ENCODE measurements at regions not wholly inside any gene's neighbourhood (a gene's known extent, or its start where the extent isn't known, plus 50 kb on each side); places are given as distances from the start of the nearest gene placed in this dataset.

DNA sequence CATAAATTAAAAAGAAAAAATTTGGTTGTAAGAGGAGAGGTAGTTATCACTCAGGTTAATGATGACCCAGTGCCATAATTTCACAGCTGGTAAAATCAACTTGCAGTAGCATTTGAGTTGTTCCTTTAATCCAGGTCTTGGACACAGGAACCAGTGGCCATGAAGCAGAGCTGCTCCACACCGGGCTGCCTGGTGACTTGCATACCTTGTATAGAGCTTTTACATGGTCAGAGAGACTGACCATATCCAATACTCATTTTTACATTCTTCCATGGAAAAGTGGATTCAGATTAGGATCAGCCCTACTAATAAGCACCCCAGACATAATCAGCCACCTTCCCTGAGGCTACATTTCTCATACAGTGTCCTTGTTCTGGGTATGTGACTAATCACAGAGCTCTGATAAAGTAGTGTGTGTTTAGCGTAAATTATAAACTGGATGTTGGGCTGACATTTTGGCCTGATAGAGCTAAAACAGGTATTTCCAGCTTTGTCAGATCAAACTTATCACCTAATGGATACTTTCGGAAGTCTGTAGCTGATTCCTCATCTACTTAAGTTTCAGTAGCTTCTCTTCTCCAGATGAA lies 77.0 kb upstream of the ZSWIM6 start:
- TF ChIP-seq, protein P1, sequence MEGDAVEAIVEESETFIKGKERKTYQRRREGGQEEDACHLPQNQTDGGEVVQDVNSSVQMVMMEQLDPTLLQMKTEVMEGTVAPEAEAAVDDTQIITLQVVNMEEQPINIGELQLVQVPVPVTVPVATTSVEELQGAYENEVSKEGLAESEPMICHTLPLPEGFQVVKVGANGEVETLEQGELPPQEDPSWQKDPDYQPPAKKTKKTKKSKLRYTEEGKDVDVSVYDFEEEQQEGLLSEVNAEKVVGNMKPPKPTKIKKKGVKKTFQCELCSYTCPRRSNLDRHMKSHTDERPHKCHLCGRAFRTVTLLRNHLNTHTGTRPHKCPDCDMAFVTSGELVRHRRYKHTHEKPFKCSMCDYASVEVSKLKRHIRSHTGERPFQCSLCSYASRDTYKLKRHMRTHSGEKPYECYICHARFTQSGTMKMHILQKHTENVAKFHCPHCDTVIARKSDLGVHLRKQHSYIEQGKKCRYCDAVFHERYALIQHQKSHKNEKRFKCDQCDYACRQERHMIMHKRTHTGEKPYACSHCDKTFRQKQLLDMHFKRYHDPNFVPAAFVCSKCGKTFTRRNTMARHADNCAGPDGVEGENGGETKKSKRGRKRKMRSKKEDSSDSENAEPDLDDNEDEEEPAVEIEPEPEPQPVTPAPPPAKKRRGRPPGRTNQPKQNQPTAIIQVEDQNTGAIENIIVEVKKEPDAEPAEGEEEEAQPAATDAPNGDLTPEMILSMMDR (IDR thresholded peaks at IDR 0.05): no peak
- no peak for TF ChIP-seq POLR2A (IDR thresholded peaks at IDR 0.05)
